ENCODE measurements at regions not wholly inside any gene's neighbourhood (a gene's known extent, or its start where the extent isn't known, plus 50 kb on each side); places are given as distances from the start of the nearest gene placed in this dataset.

GRCh38 chr22:35175392-35175791 lies 81.9 kb upstream of the HMGXB4 start:
- DNase-seq (ENCODE audit: extremely low read depth in 1 of 4, low spot score in 3 of 4) (no peak), FAIRE-seq (no peak), ATAC-seq (no peak)
- BruUV-seq (replicated peaks), result no TSS peak
- 0 out of 2 replicates have a peak, but pooled peaks cover 4% of the 10 kb centered on the region for H4K20me1 ChIP-seq (replicated peaks; ENCODE audit: control insufficient read depth, insufficient read depth, low read length)
- H3K9me3 ChIP-seq (replicated peaks; ENCODE audit: control insufficient read depth, insufficient read depth, low read depth, low read length), result no peaks in the 10 kb centered on the region
- H3K9ac ChIP-seq (ENCODE audit: insufficient read depth in 1 of 2, low read depth in 2 of 2, low read length in 2 of 2), result no peak overlapping the region
- in situ Hi-C loops (cut with MboI), result no loop called here
- intact Hi-C loops (cut with micrococcal nuclease), result no loop called here
- TF ChIP-seq MCM2 (IDR thresholded peaks at IDR 0.05; ENCODE audit: low read depth) (no peak), NFIC (IDR thresholded peaks at IDR 0.05) (no peak), L3MBTL2 (IDR thresholded peaks at IDR 0.05) (no peak), CBFA2T2 (conservative IDR thresholded peaks at IDR 0.05) (no peak), CTBP1 (IDR thresholded peaks at IDR 0.05; ENCODE audit: borderline replicate concordance) (no peak), PHF20 (IDR thresholded peaks at IDR 0.05; ENCODE audit: partially characterized antibody) (no peak), ZNF699 (CRISPR knock-in tag; IDR thresholded peaks at IDR 0.05; ENCODE audit: insufficient replicate concordance) (no peak), ZBTB17 (CRISPR knock-in tag; IDR thresholded peaks at IDR 0.05) (no peak), NELFE (IDR thresholded peaks at IDR 0.05; ENCODE audit: insufficient read depth, insufficient read length) (no peak), WHSC1 (IDR thresholded peaks at IDR 0.05; ENCODE audit: low read length) (no peak), SFPQ (IDR thresholded peaks at IDR 0.05; ENCODE audit: low read depth, low read length) (no peak)
- TF ChIP-seq, protein P1, sequence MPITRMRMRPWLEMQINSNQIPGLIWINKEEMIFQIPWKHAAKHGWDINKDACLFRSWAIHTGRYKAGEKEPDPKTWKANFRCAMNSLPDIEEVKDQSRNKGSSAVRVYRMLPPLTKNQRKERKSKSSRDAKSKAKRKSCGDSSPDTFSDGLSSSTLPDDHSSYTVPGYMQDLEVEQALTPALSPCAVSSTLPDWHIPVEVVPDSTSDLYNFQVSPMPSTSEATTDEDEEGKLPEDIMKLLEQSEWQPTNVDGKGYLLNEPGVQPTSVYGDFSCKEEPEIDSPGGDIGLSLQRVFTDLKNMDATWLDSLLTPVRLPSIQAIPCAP (CRISPR knock-in tag; IDR thresholded peaks at IDR 0.05; ENCODE audit: borderline replicate concordance), result no peak
- TF ChIP-seq, protein P2, sequence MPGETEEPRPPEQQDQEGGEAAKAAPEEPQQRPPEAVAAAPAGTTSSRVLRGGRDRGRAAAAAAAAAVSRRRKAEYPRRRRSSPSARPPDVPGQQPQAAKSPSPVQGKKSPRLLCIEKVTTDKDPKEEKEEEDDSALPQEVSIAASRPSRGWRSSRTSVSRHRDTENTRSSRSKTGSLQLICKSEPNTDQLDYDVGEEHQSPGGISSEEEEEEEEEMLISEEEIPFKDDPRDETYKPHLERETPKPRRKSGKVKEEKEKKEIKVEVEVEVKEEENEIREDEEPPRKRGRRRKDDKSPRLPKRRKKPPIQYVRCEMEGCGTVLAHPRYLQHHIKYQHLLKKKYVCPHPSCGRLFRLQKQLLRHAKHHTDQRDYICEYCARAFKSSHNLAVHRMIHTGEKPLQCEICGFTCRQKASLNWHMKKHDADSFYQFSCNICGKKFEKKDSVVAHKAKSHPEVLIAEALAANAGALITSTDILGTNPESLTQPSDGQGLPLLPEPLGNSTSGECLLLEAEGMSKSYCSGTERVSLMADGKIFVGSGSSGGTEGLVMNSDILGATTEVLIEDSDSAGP (CRISPR knock-in tag; IDR thresholded peaks at IDR 0.05), result no peak
- H3K36me3 ChIP-seq (ENCODE audit: control insufficient read depth, insufficient read depth, low read length), result peaks cover 8% of the 10 kb centered on the region; the same call in 2 of the 3 replicates
- WGBS (ENCODE audit: insufficient coverage, low coverage, missing lambda C conversion rate), result 25% methylated on average over 2 of the region's 2 CpGs
- no peaks in the 10 kb centered on the region for H3K27me3 ChIP-seq (ENCODE audit: control insufficient read depth in 2 of 2, insufficient read depth in 2 of 2, low read length in 2 of 2)
- H3K4me1 ChIP-seq (replicated peaks in 1 of 2; ENCODE audit: control insufficient read depth in 2 of 2, insufficient read depth in 2 of 2, low read length in 2 of 2), result no peaks in the 10 kb centered on the region
- no peak overlapping the region for H3K4me2 ChIP-seq (ENCODE audit: insufficient read depth, low read length)
- no peak overlapping the region for H3K4me3 ChIP-seq
- no peaks in the 10 kb centered on the region for H3K79me2 ChIP-seq (ENCODE audit: control insufficient read depth, insufficient read depth, low read length)
- no peaks in the 10 kb centered on the region for H3K9me1 ChIP-seq (ENCODE audit: control insufficient read depth, insufficient read depth, low read length)
- H2AFZ ChIP-seq (ENCODE audit: low read depth, low read length), result no peak overlapping the region
- H3K27ac ChIP-seq (ENCODE audit: extremely low read depth, low read depth, low read length), result no peak overlapping the region
- ChIA-PET POLR2A (interaction anchor here (1.2 kb wide), 1 partner anchor 10 kb away, joined by 3 read pairs; no protein-coding TSS in a partner anchor), CTCF (ENCODE audit: low intra/inter-chr PET ratio) (no interaction called here)
